ENCODE measurements at regions not wholly inside any gene's neighbourhood (a gene's known extent, or its start where the extent isn't known, plus 50 kb on each side); places are given as distances from the start of the nearest gene placed in this dataset.

DNA sequence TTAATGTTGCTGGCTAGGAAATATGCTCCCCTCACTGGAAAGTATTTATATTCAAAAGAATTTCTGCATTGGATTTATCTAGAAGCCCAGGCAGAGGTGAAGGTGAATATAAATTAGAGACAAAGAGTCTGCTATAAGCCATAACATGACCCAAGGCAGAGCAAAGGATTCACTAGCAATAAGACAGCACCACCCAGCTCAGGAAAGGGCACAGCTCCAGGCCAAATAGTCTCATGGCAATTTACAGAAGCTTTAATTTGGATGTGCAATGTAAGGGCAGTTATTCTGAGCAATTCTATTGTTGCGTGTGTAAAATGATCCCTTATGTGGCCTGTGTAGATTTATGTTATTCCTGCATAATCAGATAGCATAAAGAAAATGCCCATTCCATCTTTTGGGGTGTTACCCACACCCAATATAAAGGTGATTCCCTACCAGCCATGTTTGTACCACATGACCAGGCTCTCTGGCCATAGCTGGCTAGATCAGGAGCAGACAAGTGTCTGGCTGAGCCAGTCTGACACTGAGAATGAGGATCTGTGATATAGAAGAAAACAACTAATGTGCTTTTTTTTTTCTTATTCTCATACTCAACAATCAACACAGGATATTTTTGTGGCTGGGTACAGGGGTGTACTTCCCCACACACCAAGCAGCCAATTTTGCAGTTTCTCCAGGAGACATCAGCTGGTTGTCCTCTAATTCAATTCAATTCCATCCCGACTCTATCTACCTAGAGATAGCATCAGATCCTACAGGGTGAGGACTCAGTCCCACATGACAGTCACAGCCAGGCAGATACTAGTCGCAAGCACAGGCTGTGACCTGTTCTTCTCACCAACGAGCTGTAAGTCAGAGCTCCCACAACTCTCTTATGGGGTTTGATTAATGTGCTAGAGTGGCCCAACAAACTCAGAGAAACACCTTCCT lies 181.4 kb downstream of the KCTD15 start:
- Mint-ChIP-seq H3K27me3 (ENCODE audit: unreplicated experiment) (peaks cover 1% of the 10 kb centered on the region), H3K4me3 (ENCODE audit: unreplicated experiment) (no peak overlapping the region), H3K9me3 (ENCODE audit: unreplicated experiment) (no peaks in the 10 kb centered on the region), H3K27ac (ENCODE audit: unreplicated experiment) (no peak overlapping the region), H3K4me1 (ENCODE audit: unreplicated experiment) (no peaks in the 10 kb centered on the region), H3K36me3 (ENCODE audit: low read depth, unreplicated experiment) (no peaks in the 10 kb centered on the region)
- no peak for DNase-seq (ENCODE audit: low spot score)
- TF ChIP-seq, protein P1, sequence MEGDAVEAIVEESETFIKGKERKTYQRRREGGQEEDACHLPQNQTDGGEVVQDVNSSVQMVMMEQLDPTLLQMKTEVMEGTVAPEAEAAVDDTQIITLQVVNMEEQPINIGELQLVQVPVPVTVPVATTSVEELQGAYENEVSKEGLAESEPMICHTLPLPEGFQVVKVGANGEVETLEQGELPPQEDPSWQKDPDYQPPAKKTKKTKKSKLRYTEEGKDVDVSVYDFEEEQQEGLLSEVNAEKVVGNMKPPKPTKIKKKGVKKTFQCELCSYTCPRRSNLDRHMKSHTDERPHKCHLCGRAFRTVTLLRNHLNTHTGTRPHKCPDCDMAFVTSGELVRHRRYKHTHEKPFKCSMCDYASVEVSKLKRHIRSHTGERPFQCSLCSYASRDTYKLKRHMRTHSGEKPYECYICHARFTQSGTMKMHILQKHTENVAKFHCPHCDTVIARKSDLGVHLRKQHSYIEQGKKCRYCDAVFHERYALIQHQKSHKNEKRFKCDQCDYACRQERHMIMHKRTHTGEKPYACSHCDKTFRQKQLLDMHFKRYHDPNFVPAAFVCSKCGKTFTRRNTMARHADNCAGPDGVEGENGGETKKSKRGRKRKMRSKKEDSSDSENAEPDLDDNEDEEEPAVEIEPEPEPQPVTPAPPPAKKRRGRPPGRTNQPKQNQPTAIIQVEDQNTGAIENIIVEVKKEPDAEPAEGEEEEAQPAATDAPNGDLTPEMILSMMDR (IDR thresholded peaks at IDR 0.05; ENCODE audit: unreplicated experiment), result no peak

- Mint-ChIP-seq H3K4me1 (ENCODE audit: unreplicated experiment) (no peaks in the 10 kb centered on the region), H3K36me3 (ENCODE audit: low read depth, unreplicated experiment) (no peaks in the 10 kb centered on the region), H3K27ac (ENCODE audit: unreplicated experiment) (no peak overlapping the region), H3K27me3 (ENCODE audit: unreplicated experiment) (peaks cover 1% of the 10 kb centered on the region), H3K4me3 (ENCODE audit: unreplicated experiment) (no peak overlapping the region), H3K9me3 (ENCODE audit: unreplicated experiment) (no peaks in the 10 kb centered on the region)
- DNase-seq (ENCODE audit: low spot score), result no peak
- TF ChIP-seq, protein P1 (IDR thresholded peaks at IDR 0.05; ENCODE audit: unreplicated experiment), result peak; percentile 47
These were observed 186.0 kb downstream of the KCTD15 start for GRCh38 chr19:33982706-33983105.

DNA sequence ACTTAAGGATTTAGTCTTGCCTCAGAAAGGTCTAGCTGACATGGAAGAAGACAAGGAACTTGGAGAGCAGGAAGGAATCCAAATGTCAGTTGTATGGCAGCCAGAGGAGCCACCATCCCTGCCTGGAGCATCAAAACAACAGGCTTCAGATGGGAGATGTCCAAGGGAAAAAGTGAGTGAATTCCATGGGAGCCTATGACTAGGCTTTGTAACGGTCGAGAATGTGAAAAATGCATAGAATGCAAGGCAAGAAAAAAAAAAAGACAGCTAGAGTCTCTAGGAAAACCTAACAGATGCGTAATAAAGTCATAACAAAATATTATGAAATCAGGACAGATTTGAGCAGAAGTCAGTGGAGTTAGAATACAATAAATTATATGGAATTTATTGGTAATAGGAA lies 183.7 kb upstream of the LSM14A start:
- Mint-ChIP-seq H3K27me3 (ENCODE audit: unreplicated experiment) (peaks cover 1% of the 10 kb centered on the region), H3K4me3 (ENCODE audit: unreplicated experiment) (no peak overlapping the region), H3K9me3 (ENCODE audit: unreplicated experiment) (no peaks in the 10 kb centered on the region), H3K27ac (ENCODE audit: unreplicated experiment) (no peak overlapping the region), H3K36me3 (ENCODE audit: low read depth, unreplicated experiment) (no peaks in the 10 kb centered on the region), H3K4me1 (ENCODE audit: unreplicated experiment) (no peaks in the 10 kb centered on the region)
- DNase-seq (ENCODE audit: low spot score), result no peak
- TF ChIP-seq, protein P1 (IDR thresholded peaks at IDR 0.05; ENCODE audit: unreplicated experiment), result no peak

DNA sequence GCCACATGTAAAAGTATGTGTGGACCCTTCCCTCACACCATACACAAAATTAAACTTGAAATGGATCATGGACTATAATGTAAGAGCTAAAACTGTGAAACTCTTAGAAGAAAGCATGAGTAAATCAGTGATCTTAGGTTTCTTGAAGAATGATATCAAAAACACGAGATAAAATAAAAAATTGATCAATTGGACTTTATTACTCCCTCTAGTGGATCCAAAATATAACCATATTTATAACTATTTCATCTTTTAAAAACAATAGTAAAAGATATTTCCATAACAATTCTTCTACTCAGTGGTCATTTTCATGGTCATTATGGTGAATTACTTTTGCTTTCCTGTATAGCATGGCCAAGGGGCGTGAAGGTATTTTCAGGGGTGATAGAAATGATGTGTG lies 174.6 kb upstream of the LSM14A start:
- TF ChIP-seq, protein P1 (IDR thresholded peaks at IDR 0.05; ENCODE audit: unreplicated experiment), result peak; percentile 45
- H3K36me3 Mint-ChIP-seq (ENCODE audit: low read depth, unreplicated experiment), result no peaks in the 10 kb centered on the region
- no peaks in the 10 kb centered on the region for H3K9me3 Mint-ChIP-seq (ENCODE audit: unreplicated experiment)
- no peak for DNase-seq (ENCODE audit: low spot score)
- no peaks in the 10 kb centered on the region for H3K4me1 Mint-ChIP-seq (ENCODE audit: unreplicated experiment)
- H3K27me3 Mint-ChIP-seq (ENCODE audit: unreplicated experiment), result peaks cover 1% of the 10 kb centered on the region
- H3K27ac Mint-ChIP-seq (ENCODE audit: unreplicated experiment), result no peak overlapping the region
- H3K4me3 Mint-ChIP-seq (ENCODE audit: unreplicated experiment), result no peak overlapping the region

DNA sequence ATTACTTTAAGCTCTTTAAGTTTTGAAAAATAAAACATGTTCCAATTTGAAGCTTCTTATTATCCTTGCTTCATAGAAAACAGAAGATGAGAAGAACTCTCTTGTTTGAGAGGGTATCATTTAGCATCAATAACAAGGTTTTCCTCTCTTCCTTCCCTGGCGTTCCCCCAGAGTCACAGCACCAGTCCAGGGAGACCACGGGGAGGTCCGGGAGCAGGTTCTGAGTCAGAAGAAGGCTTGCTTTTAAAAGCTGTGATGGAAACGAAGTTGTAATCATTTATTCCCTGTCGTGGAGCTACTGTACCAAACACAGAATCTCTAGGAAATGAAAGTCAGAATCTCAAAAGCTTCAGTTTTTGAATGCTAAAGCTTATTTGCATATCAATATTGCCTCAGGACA lies 174.0 kb upstream of the LSM14A start:
- Mint-ChIP-seq H3K36me3 (ENCODE audit: low read depth, unreplicated experiment) (no peaks in the 10 kb centered on the region), H3K27me3 (ENCODE audit: unreplicated experiment) (no peaks in the 10 kb centered on the region), H3K9me3 (ENCODE audit: unreplicated experiment) (no peaks in the 10 kb centered on the region), H3K4me3 (ENCODE audit: unreplicated experiment) (no peak overlapping the region), H3K27ac (ENCODE audit: unreplicated experiment) (no peak overlapping the region), H3K4me1 (ENCODE audit: unreplicated experiment) (peaks cover 3% of the 10 kb centered on the region)
- TF ChIP-seq, protein P1 (IDR thresholded peaks at IDR 0.05; ENCODE audit: unreplicated experiment), result no peak
- no peak for DNase-seq (ENCODE audit: low spot score)
